OCI-LY3 (cell line): ENCODE measurements at regions not wholly inside any gene's neighbourhood (a gene's known extent, or its start where the extent isn't known, plus 50 kb on each side); places are given as distances from the start of the nearest gene placed in this dataset.

Experiments used
- H2AFZ ChIP-seq: fragments of 200-600, 300-600 bp; shearing (Covaris generic); 2 replicates; pipeline ENCODE4 v1.6.0; 2014; ENCODE audit warnings: antibody characterized with exemption, low read depth, low read length
- H3K27ac ChIP-seq: fragments of 200-600, 300-600 bp; sonication (generic); 2 replicates; pipeline ENCODE4 v1.5.1; 2014; ENCODE audit warnings: mild to moderate bottlenecking, low read length, moderate library complexity, mixed read lengths
- H3K27me3 ChIP-seq: fragments of 200-600, 300-600 bp; sonication (generic); 2 replicates; pipeline ENCODE4 v1.6.1; 2014; ENCODE audit warnings: low read depth, low read length, mixed read lengths
- H3K36me3 ChIP-seq: fragments of 200-600, 300-600 bp; sonication (generic); replicated peaks from 2 replicates; pipeline ENCODE3; 2014; ENCODE audit warnings: low read depth, low read length, mixed read lengths
- H3K4me1 ChIP-seq: fragments of 300-600, 200-600 bp; sonication (generic); 2 replicates; pipeline ENCODE4 v1.6.1; 2014; ENCODE audit warnings: low read length, mixed read lengths
- H3K4me2 ChIP-seq: fragments of 200-600, 300-600 bp; sonication (generic); 2 replicates; pipeline ENCODE4 v1.6.1; 2014; ENCODE audit warnings: low read length, mixed read lengths
- H3K4me3 ChIP-seq: fragments of 300-600, 200-600 bp; sonication (generic); 2 replicates; pipeline ENCODE4 v1.5.1; 2014; ENCODE audit warnings: antibody characterized with exemption, mild to moderate bottlenecking, low read length, moderate library complexity
- H3K79me2 ChIP-seq: fragments of 300-600, 200-600 bp; shearing (Covaris generic); 2 replicates; pipeline ENCODE4 v1.6.1; 2014; ENCODE audit warnings: mild to moderate bottlenecking, low read length, mixed read lengths
- H3K9ac ChIP-seq: fragments of 300-600, 200-600 bp; shearing (Covaris generic); 2 replicates; pipeline ENCODE4 v1.6.0; 2014; ENCODE audit warnings: mild to moderate bottlenecking, low read length, moderate library complexity
- H3K9me3 ChIP-seq: fragments of 200-600, 300-600 bp; shearing (Covaris generic); 2 replicates; pipeline ENCODE4 v1.6.1; 2014; ENCODE audit warnings: low read length, mixed read lengths; ENCODE audit not compliant: insufficient read depth
- H4K20me1 ChIP-seq: fragments of 200-600, 300-600 bp; sonication (generic); 2 replicates; pipeline ENCODE4 v1.6.1; 2016; ENCODE audit warnings: low read length, mixed read lengths; ENCODE audit not compliant: insufficient read depth
- EZH2phosphoT487 ChIP-seq: fragments of 200-600 bp; shearing (Covaris generic); IDR thresholded peaks from 2 replicates; pipeline ENCODE4 v1.6.1; 2018; ENCODE audit warnings: antibody characterized with exemption, mixed run types, low read depth
- TF ChIP-seq, protein P1 (sequence below): fragments of 200-600, 300-600 bp; sonication (generic); IDR thresholded peaks from 2 replicates; pipeline ENCODE4 v1.5.1; 2014; ENCODE audit warnings: antibody characterized with exemption, low read length, low read depth

GRCh38 chr14:36396798-36397197 lies 76.4 kb upstream of the MBIP start:
- Histone ChIP-seq H3K4me3 (no peak overlapping the region), H3K9ac (no peak overlapping the region), H3K79me2 (no peaks in the 10 kb centered on the region), H3K4me1 (peaks cover 3% of the 10 kb centered on the region; the same call in 1 of the 2 replicates), H2AFZ (no peak overlapping the region), H4K20me1 (no peaks in the 10 kb centered on the region), H3K36me3 (no peaks in the 10 kb centered on the region), H3K27me3 (no peaks in the 10 kb centered on the region), H3K4me2 (no peak overlapping the region), H3K9me3 (no peaks in the 10 kb centered on the region), H3K27ac (no peak overlapping the region)
- TF ChIP-seq, protein P1, sequence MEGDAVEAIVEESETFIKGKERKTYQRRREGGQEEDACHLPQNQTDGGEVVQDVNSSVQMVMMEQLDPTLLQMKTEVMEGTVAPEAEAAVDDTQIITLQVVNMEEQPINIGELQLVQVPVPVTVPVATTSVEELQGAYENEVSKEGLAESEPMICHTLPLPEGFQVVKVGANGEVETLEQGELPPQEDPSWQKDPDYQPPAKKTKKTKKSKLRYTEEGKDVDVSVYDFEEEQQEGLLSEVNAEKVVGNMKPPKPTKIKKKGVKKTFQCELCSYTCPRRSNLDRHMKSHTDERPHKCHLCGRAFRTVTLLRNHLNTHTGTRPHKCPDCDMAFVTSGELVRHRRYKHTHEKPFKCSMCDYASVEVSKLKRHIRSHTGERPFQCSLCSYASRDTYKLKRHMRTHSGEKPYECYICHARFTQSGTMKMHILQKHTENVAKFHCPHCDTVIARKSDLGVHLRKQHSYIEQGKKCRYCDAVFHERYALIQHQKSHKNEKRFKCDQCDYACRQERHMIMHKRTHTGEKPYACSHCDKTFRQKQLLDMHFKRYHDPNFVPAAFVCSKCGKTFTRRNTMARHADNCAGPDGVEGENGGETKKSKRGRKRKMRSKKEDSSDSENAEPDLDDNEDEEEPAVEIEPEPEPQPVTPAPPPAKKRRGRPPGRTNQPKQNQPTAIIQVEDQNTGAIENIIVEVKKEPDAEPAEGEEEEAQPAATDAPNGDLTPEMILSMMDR, result no peak
- TF ChIP-seq EZH2phosphoT487, result no peak

- Histone ChIP-seq H3K36me3 (no peaks in the 10 kb centered on the region), H3K9me3 (no peaks in the 10 kb centered on the region), H3K27me3 (no peaks in the 10 kb centered on the region), H3K4me2 (no peak overlapping the region), H4K20me1 (no peaks in the 10 kb centered on the region), H2AFZ (no peak overlapping the region), H3K4me3 (no peak overlapping the region), H3K27ac (no peak overlapping the region), H3K4me1 (no peaks in the 10 kb centered on the region), H3K79me2 (no peaks in the 10 kb centered on the region), H3K9ac (no peak overlapping the region)
- no peak for TF ChIP-seq EZH2phosphoT487
- TF ChIP-seq, protein P1, result no peak
Measured at GRCh38 chr14:36394593-36394992, 74.2 kb upstream of the MBIP start.

GRCh38 chr14:36390718-36391117 lies 70.3 kb upstream of the MBIP start:
- no peak overlapping the region for H3K27ac ChIP-seq
- no peaks in the 10 kb centered on the region for H3K4me1 ChIP-seq
- H3K79me2 ChIP-seq, result no peaks in the 10 kb centered on the region
- H3K4me2 ChIP-seq, result no peak overlapping the region
- H3K9me3 ChIP-seq, result no peaks in the 10 kb centered on the region
- TF ChIP-seq, protein P1, result no peak
- no peak for TF ChIP-seq EZH2phosphoT487
- no peaks in the 10 kb centered on the region for H3K36me3 ChIP-seq
- H4K20me1 ChIP-seq, result no peaks in the 10 kb centered on the region
- H3K4me3 ChIP-seq, result no peak overlapping the region
- H3K9ac ChIP-seq, result no peak overlapping the region
- H3K27me3 ChIP-seq, result no peaks in the 10 kb centered on the region
- H2AFZ ChIP-seq, result no peak overlapping the region

DNA sequence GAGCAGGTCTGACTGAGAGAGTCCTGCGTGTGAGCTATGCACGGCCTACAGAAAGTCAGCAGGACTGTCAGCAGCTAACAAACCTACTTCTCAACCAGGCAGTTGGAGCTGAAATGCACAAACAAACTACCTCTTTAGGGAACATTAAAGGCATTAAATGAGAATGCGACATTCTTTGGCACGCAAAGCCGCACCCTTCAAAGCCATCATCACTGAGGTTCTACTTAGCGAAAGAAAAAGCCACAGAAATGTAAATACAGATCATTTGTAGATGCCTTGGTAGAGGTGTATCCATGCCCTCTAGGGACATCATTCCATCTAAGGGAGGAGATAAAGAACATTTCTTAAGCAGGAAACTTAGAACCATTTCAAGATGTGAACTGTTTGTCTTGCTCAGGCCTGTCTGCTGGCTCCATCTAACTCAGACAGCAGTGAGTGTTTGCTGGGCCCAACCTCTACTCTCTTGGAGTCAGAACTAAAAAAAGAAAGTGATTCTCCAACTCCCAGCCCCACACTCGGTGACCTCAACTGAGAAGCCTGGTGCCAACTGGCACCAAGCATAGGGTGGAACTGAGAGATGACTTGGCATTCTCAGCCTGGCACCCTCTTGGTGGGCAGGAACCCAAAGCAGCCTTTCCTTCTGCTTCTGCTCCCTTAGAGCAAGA lies 63.5 kb upstream of the MBIP start:
- H2AFZ ChIP-seq, result no peak overlapping the region
- H3K36me3 ChIP-seq, result no peaks in the 10 kb centered on the region
- no peaks in the 10 kb centered on the region for H3K27me3 ChIP-seq
- no peak overlapping the region for H3K27ac ChIP-seq
- H3K79me2 ChIP-seq, result no peaks in the 10 kb centered on the region
- no peak overlapping the region for H3K9ac ChIP-seq
- no peaks in the 10 kb centered on the region for H3K9me3 ChIP-seq
- no peak overlapping the region for H3K4me2 ChIP-seq
- H3K4me1 ChIP-seq, result no peaks in the 10 kb centered on the region
- H4K20me1 ChIP-seq, result no peaks in the 10 kb centered on the region
- TF ChIP-seq, protein P1, result no peak
- TF ChIP-seq EZH2phosphoT487, result no peak
- H3K4me3 ChIP-seq, result no peak overlapping the region
